IMR-90 (cell line): ENCODE measurements at regions not wholly inside any gene's neighbourhood (a gene's known extent, or its start where the extent isn't known, plus 50 kb on each side); places are given as distances from the start of the nearest gene placed in this dataset.

Experiments used
- ATAC-seq: fragments of 200-7000 bp; cut with Tn5 transposase; 2 replicates; pipeline ENCODE4 v1.9.1; 2020; ENCODE audit warnings: low read depth, mild to moderate bottlenecking, moderate library complexity
- BruUV-seq: library from RNA; stranded (reverse); fragments of 400-500 nt; replicated peaks from 2 replicates; lab custom pipeline; 2021; lab: Mats Ljungman, UMichigan
- CTCF ChIA-PET: fragments of 300-600 bp; formaldehyde crosslinking; extraction: SDS; loops from one replicate; lab custom pipeline; 2021; ENCODE audit warnings: antibody characterized with exemption; lab: Yijun Ruan, JAX
- POLR2A ChIA-PET: fragments of 300-600 bp; sonication (Branson Sonifier 250); formaldehyde crosslinking; loops from one replicate; lab custom pipeline; 2022; ENCODE audit warnings: antibody characterized with exemption; ENCODE audit not compliant: unreplicated experiment; lab: Charles Lee
- DNase-seq: peaks from one replicate; pipeline ENCODE4 v3.0.0; 2013
- H2AFZ ChIP-seq: replicated peaks from 2 replicates; pipeline ENCODE3; 2013; ENCODE audit warnings: low read length, mild to moderate bottlenecking; ENCODE audit not compliant: poor library complexity
- H2AK5ac ChIP-seq: 2 replicates; pipeline ENCODE4 v1.6.1; 2013; ENCODE audit warnings: low read depth, low read length, inconsistent platforms
- H2AK9ac ChIP-seq: replicated peaks from 2 replicates; pipeline ENCODE3; 2013; ENCODE audit warnings: mild to moderate bottlenecking, low read depth, low read length, moderate library complexity; ENCODE audit not compliant: poor library complexity
- H2BK120ac ChIP-seq: 2 replicates; pipeline ENCODE4 v1.6.1; 2013; ENCODE audit warnings: low read depth, low read length, inconsistent platforms
- H2BK15ac ChIP-seq: 3 replicates; pipeline ENCODE4 v1.6.1; 2013; ENCODE audit warnings: low read depth, low read length, inconsistent platforms
- H2BK20ac ChIP-seq: 2 replicates; pipeline ENCODE4 v1.6.1; 2013; ENCODE audit warnings: low read depth, mild to moderate bottlenecking, inconsistent platforms, low read length, moderate library complexity
- H2BK5ac ChIP-seq: 2 replicates; pipeline ENCODE4 v1.6.1; 2013; ENCODE audit warnings: mild to moderate bottlenecking, low read depth, low read length, inconsistent platforms; ENCODE audit not compliant: poor library complexity, severe bottlenecking
- H3K14ac ChIP-seq: replicated peaks from 2 replicates; pipeline ENCODE4 v1.6.1; 2013; ENCODE audit warnings: low read depth, low read length, inconsistent platforms
- H3K18ac ChIP-seq: 2 replicates; pipeline ENCODE4 v1.6.1; 2013; ENCODE audit warnings: low read depth, low read length, control low read depth
- H3K23ac ChIP-seq: 2 replicates; pipeline ENCODE4 v1.6.1; 2013; ENCODE audit warnings: low read depth, low read length, inconsistent platforms
- H3K27ac ChIP-seq: 2 replicates; pipeline ENCODE4 v1.5.1; 2013; ENCODE audit warnings: mild to moderate bottlenecking, control low read depth, low read length; ENCODE audit not compliant: insufficient read depth
- H3K27me3 ChIP-seq: 2 replicates; pipeline ENCODE4 v1.6.1; 2013; ENCODE audit warnings: low read length; ENCODE audit not compliant: control insufficient read depth, insufficient read depth
- H3K36me3 ChIP-seq: 2 replicates; pipeline ENCODE4 v1.6.1; 2013; ENCODE audit warnings: low read length, mixed read lengths; ENCODE audit not compliant: control insufficient read depth, insufficient read depth
- H3K4ac ChIP-seq: 2 replicates; pipeline ENCODE4 v1.6.1; 2013; ENCODE audit warnings: low read depth, low read length, inconsistent platforms
- H3K4me1 ChIP-seq: 2 replicates; pipeline ENCODE4 v1.6.1; 2013; ENCODE audit warnings: low read length, mixed read lengths; ENCODE audit not compliant: control insufficient read depth, insufficient read depth
- H3K4me2 ChIP-seq: 2 replicates; pipeline ENCODE4 v1.6.1; 2013; ENCODE audit warnings: low read depth, mild to moderate bottlenecking, control low read depth, low read length, moderate library complexity
- H3K4me3 ChIP-seq: 2 replicates; pipeline ENCODE4 v1.5.1; 2013; ENCODE audit warnings: low read depth, mild to moderate bottlenecking, control low read depth, low read length, moderate library complexity; ENCODE audit not compliant: insufficient read depth
- H3K56ac ChIP-seq: 2 replicates; pipeline ENCODE4 v1.6.1; 2013; ENCODE audit warnings: low read length, inconsistent platforms; ENCODE audit not compliant: insufficient read depth; ENCODE audit errors: extremely low read depth
- H3K79me1 ChIP-seq, 2 experiments: 2 replicates each; pipeline ENCODE4 v1.6.1; 2013; ENCODE audit warnings: low read length in 2 of 2, inconsistent platforms in 1 of 2, low read depth in 1 of 2
- H3K9ac ChIP-seq: 2 replicates; pipeline ENCODE4 v1.6.1; 2013; ENCODE audit warnings: low read depth, low read length, control low read depth
- H3K9me1 ChIP-seq: 2 replicates; pipeline ENCODE4 v1.6.1; 2013; ENCODE audit warnings: low read length, inconsistent platforms; ENCODE audit not compliant: insufficient read depth
- H3K9me3 ChIP-seq: 2 replicates; pipeline ENCODE4 v1.6.1; 2013; ENCODE audit warnings: low read length; ENCODE audit not compliant: control insufficient read depth, insufficient read depth
- H4K20me1 ChIP-seq: 2 replicates; pipeline ENCODE4 v1.6.1; 2013; ENCODE audit warnings: low read length, inconsistent platforms; ENCODE audit not compliant: insufficient read depth
- H4K5ac ChIP-seq: 2 replicates; pipeline ENCODE4 v1.6.1; 2013; ENCODE audit warnings: mild to moderate bottlenecking, low read depth, low read length, control low read depth
- H4K8ac ChIP-seq, 2 experiments: 2 replicates each; pipeline ENCODE4 v1.6.1; 2013; ENCODE audit warnings: low read depth in 2 of 2, low read length in 2 of 2, control low read depth in 1 of 2, inconsistent platforms in 1 of 2
- H4K91ac ChIP-seq: 2 replicates; pipeline ENCODE4 v1.6.1; 2013; ENCODE audit warnings: low read depth, low read length, inconsistent platforms; ENCODE audit not compliant: insufficient read depth
- BHLHE40 ChIP-seq: fragments of 150-350 bp; IDR thresholded peaks from 2 replicates; pipeline ENCODE4 v1.6.1; 2016; ENCODE audit warnings: mild to moderate bottlenecking, low read depth, low read length
- RCOR1 ChIP-seq: IDR thresholded peaks from 2 replicates; pipeline ENCODE4 v1.6.1; 2012; ENCODE audit warnings: mild to moderate bottlenecking, low read length, improper control_type of control experiment; ENCODE audit not compliant: insufficient replicate concordance
- RFX5 ChIP-seq: IDR thresholded peaks from 2 replicates; pipeline ENCODE4 v1.8.0; 2012; ENCODE audit warnings: low read depth, mild to moderate bottlenecking, low read length, moderate library complexity
- WGBS, 2 experiments: methylation state at CpG; one replicate each; pipeline versions ENCODE4 v1.1.5 to v1.1.7; 2013; ENCODE audit warnings: missing lambda C conversion rate in 2 of 2; ENCODE audit not compliant: insufficient read length in 1 of 2; ENCODE audit errors: extremely low coverage in 2 of 2; 5-methylcytosine and 5-hydroxymethylcytosine counted together
- dilution Hi-C: fragments of 300-500 bp; cut with HindIII; formaldehyde crosslinking; loops from one replicate; pipeline ENCODE4 v1.14.3; 2018; ENCODE audit warnings: low sequenced_read_pairs; ENCODE audit not compliant: unreplicated experiment
- in situ Hi-C: fragments of 300-500 bp; cut with MboI; formaldehyde crosslinking; loops from 3 replicates; pipeline ENCODE4 v1.14.3; 2019; ENCODE audit warnings: low sequenced_read_pairs, inconsistent platforms, mixed read lengths
- intact Hi-C: fragments of 100-400 bp; cut with micrococcal nuclease; formaldehyde crosslinking; loops from 2 replicates; pipeline ENCODE4 v1.10.0; 2022

DNA sequence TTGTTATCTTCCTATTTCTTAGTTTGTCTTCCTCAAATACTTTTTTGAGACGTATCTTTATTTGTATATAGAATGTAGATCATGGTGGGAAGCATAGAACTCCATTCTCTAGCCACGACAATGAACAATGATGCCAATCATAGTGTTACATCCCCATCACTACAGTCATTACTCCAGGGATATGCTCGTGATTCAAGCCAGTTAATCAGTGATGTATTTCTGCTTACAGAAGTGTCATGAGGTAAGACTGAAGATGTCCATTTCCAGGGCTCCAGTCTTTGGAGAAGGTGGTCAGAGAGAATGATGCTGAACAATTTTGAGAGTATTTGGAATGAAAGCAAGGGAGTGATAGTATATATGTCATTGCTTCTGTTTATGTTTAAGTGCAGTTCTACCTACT, 777.2 kb upstream of the TMEFF2 start:
- Histone ChIP-seq H2BK15ac (no peak overlapping the region), H3K9me3 (peaks cover 7% of the 10 kb centered on the region), H3K27ac (no peak overlapping the region), H4K20me1 (no peaks in the 10 kb centered on the region), H2AK5ac (no peak overlapping the region), H3K56ac (no peak overlapping the region), H2BK20ac (no peak overlapping the region), H3K9me1 (no peaks in the 10 kb centered on the region), H3K23ac (no peak overlapping the region), H3K4me3 (no peak overlapping the region), H3K27me3 (no peaks in the 10 kb centered on the region), H3K36me3 (no peaks in the 10 kb centered on the region), H2BK120ac (no peak overlapping the region), H3K4me2 (no peak overlapping the region), H2BK5ac (no peak overlapping the region), H4K91ac (no peak overlapping the region), H2AK9ac (no peak overlapping the region), H3K4ac (no peak overlapping the region), H3K18ac (no peak overlapping the region), H4K8ac (no peak overlapping the region), H3K14ac (no peak overlapping the region), H3K79me1 (no peaks in the 10 kb centered on the region), H3K4me1 (no peaks in the 10 kb centered on the region), H2AFZ (no peak overlapping the region), H3K9ac (no peak overlapping the region), H4K5ac (no peak overlapping the region)
- no peak for TF ChIP-seq BHLHE40
- no peak for TF ChIP-seq RCOR1
- TF ChIP-seq RFX5: no peak
- in situ Hi-C loops: no loop called here
- POLR2A ChIA-PET: interaction anchor here (0.6 kb wide), 1 partner anchor 777 kb away, joined by 4 read pairs; no protein-coding TSS in a partner anchor
- DNase-seq: no peak
- CTCF ChIA-PET: no interaction called here
- no CpG with 5 or more reads among the region's 3 CpGs for WGBS, 2 experiments
- intact Hi-C loops: no loop called here
- dilution Hi-C loops: no loop called here
- no TSS peak for BruUV-seq
- no peak for ATAC-seq
